ENCODE measurements at regions not wholly inside any gene's neighbourhood (a gene's known extent, or its start where the extent isn't known, plus 50 kb on each side); places are given as distances from the start of the nearest gene placed in this dataset.

DNA sequence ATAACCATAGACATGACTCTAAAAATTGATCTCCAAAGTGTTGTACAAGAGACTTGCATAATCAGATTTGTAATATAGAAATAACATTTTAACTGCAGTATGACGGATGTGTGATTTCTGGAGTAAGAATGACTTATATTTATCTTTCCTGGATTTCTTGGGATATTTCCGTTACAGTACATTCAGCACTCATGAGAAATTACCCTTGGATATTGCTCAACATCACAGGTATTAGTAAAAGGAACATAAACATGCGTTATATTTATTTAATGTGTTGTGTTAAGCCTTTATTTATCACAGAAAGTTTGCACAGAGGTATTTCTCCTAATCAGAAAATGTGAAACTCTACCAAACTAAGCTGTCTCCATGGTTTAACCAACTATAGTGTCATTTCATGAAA is 1823.9 kb upstream of the C9orf72 start:
- TF ChIP-seq SMC3 (IDR thresholded peaks at IDR 0.05; ENCODE audit: low read depth, low read length) (no peak), POLR2A (IDR thresholded peaks at IDR 0.05; ENCODE audit: low read depth, low read length) (no peak), CEBPB (IDR thresholded peaks at IDR 0.05; ENCODE audit: low read depth, low read length) (no peak), RAD21 (IDR thresholded peaks at IDR 0.05; ENCODE audit: low read length) (no peak), RFX5 (IDR thresholded peaks at IDR 0.05; ENCODE audit: low read depth, low read length) (no peak), BHLHE40 (IDR thresholded peaks at IDR 0.05; ENCODE audit: low read depth, low read length) (no peak)
- TF ChIP-seq, protein P1, sequence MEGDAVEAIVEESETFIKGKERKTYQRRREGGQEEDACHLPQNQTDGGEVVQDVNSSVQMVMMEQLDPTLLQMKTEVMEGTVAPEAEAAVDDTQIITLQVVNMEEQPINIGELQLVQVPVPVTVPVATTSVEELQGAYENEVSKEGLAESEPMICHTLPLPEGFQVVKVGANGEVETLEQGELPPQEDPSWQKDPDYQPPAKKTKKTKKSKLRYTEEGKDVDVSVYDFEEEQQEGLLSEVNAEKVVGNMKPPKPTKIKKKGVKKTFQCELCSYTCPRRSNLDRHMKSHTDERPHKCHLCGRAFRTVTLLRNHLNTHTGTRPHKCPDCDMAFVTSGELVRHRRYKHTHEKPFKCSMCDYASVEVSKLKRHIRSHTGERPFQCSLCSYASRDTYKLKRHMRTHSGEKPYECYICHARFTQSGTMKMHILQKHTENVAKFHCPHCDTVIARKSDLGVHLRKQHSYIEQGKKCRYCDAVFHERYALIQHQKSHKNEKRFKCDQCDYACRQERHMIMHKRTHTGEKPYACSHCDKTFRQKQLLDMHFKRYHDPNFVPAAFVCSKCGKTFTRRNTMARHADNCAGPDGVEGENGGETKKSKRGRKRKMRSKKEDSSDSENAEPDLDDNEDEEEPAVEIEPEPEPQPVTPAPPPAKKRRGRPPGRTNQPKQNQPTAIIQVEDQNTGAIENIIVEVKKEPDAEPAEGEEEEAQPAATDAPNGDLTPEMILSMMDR (conservative IDR thresholded peaks at IDR 0.05; ENCODE audit: low read depth, low read length): no peak
- TF ChIP-seq, protein P2, sequence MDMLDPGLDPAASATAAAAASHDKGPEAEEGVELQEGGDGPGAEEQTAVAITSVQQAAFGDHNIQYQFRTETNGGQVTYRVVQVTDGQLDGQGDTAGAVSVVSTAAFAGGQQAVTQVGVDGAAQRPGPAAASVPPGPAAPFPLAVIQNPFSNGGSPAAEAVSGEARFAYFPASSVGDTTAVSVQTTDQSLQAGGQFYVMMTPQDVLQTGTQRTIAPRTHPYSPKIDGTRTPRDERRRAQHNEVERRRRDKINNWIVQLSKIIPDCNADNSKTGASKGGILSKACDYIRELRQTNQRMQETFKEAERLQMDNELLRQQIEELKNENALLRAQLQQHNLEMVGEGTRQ (IDR thresholded peaks at IDR 0.05; ENCODE audit: low read depth, low read length): no peak
- TF ChIP-seq, protein P3, sequence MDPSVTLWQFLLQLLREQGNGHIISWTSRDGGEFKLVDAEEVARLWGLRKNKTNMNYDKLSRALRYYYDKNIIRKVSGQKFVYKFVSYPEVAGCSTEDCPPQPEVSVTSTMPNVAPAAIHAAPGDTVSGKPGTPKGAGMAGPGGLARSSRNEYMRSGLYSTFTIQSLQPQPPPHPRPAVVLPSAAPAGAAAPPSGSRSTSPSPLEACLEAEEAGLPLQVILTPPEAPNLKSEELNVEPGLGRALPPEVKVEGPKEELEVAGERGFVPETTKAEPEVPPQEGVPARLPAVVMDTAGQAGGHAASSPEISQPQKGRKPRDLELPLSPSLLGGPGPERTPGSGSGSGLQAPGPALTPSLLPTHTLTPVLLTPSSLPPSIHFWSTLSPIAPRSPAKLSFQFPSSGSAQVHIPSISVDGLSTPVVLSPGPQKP (IDR thresholded peaks at IDR 0.05; ENCODE audit: borderline replicate concordance, low read depth, low read length): no peak
